ENCODE measurements at regions not wholly inside any gene's neighbourhood (a gene's known extent, or its start where the extent isn't known, plus 50 kb on each side); places are given as distances from the start of the nearest gene placed in this dataset.

DNA sequence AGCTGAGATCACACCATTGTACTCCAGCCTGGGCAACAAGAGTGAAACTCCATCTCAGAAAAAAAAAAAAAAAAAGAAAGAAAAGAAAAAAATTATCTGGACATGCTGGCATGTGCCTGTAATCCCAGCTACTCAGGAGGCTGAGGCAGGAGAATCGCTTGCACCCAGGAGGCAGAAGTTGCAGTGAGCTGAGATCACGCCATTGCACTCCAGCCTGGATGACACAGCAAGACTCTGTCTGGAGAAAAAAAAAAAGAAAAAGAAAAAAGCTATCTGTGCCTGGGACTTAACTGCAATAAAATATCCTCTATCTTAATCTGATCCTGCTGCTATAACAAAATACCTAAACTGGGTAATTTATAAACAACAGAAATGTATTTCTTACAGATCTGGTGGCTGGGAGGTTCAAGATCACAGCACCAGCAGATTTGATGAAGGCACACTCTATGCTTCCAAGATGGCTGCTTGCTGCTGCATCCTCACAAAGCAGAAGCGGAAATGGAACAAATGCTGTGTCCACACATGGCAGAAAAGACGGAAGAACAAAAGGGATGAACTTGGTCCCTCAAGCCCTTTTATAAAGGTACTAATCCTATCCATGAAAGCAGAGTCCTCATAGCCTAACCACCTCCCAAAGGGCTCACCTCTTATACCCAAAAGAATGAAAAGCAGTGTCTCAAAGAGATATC is 273.3 kb upstream of the JARID2 start:
- Mint-ChIP-seq H3K9me3 (peaks cover 9% of the 10 kb centered on the region), H3K4me1 (peaks cover 6% of the 10 kb centered on the region), H3K36me3 (peaks cover 2% of the 10 kb centered on the region), H3K27me3 (ENCODE audit: low read depth) (no peaks in the 10 kb centered on the region), H3K27ac (no peak overlapping the region), H3K4me3 (no peak overlapping the region)
- TF ChIP-seq, protein P1, sequence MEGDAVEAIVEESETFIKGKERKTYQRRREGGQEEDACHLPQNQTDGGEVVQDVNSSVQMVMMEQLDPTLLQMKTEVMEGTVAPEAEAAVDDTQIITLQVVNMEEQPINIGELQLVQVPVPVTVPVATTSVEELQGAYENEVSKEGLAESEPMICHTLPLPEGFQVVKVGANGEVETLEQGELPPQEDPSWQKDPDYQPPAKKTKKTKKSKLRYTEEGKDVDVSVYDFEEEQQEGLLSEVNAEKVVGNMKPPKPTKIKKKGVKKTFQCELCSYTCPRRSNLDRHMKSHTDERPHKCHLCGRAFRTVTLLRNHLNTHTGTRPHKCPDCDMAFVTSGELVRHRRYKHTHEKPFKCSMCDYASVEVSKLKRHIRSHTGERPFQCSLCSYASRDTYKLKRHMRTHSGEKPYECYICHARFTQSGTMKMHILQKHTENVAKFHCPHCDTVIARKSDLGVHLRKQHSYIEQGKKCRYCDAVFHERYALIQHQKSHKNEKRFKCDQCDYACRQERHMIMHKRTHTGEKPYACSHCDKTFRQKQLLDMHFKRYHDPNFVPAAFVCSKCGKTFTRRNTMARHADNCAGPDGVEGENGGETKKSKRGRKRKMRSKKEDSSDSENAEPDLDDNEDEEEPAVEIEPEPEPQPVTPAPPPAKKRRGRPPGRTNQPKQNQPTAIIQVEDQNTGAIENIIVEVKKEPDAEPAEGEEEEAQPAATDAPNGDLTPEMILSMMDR (IDR thresholded peaks at IDR 0.05; ENCODE audit: unreplicated experiment): no peak
- no peak for DNase-seq (ENCODE audit: low spot score in 2 of 2, unreplicated experiment in 2 of 2)

- H3K27me3 Mint-ChIP-seq (ENCODE audit: low read depth): no peaks in the 10 kb centered on the region
- TF ChIP-seq, protein P1 (IDR thresholded peaks at IDR 0.05; ENCODE audit: unreplicated experiment): no peak
- H3K4me1 Mint-ChIP-seq: peaks cover 4% of the 10 kb centered on the region
- no peak overlapping the region for H3K4me3 Mint-ChIP-seq
- peaks cover 4% of the 10 kb centered on the region for H3K9me3 Mint-ChIP-seq
- H3K36me3 Mint-ChIP-seq: peaks cover 2% of the 10 kb centered on the region
- DNase-seq (ENCODE audit: low spot score in 2 of 2, unreplicated experiment in 2 of 2): no peak
- no peak overlapping the region for H3K27ac Mint-ChIP-seq
These were observed 271.5 kb upstream of the JARID2 start for GRCh38 chr6:14974372-14974771.

DNA sequence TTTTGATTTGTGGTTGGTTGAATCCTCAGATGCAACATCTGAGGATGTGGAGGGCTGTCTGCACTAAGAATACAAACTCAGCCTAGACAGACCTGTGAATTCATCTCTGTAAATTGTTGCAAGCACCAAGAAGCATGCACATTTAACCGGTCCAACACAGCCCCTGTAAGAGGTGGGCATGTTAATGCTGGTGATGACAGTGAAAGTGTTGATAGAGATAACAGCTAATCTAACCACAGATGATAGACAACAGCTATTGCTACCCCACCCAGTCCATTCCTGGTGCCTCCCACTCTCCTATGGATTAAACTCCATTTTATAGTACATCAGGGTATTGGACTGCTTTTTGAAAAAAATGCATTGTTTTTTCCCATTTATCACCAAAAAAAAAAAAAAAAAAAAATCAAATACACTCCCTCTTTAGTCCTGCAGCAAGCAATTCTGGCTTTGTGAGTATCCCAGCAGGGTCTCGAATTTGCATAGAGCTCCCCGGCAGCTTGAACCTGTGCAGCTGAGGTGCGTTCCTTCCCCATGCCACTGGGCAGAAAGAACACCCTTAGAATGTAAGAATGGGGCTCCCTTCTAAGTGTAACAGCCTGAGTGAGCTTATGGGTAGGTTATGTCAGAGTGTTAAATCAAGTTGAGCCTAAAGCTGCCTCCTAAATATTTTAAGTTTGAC is 270.9 kb upstream of the JARID2 start:
- Mint-ChIP-seq H3K27ac (no peak overlapping the region), H3K27me3 (ENCODE audit: low read depth) (no peaks in the 10 kb centered on the region), H3K9me3 (peaks cover 3% of the 10 kb centered on the region), H3K36me3 (peaks cover 2% of the 10 kb centered on the region), H3K4me1 (peaks cover 4% of the 10 kb centered on the region), H3K4me3 (no peak overlapping the region)
- no peak for DNase-seq (ENCODE audit: low spot score in 2 of 2, unreplicated experiment in 2 of 2)
- TF ChIP-seq, protein P1 (IDR thresholded peaks at IDR 0.05; ENCODE audit: unreplicated experiment): no peak

- Mint-ChIP-seq H3K27me3 (ENCODE audit: low read depth) (no peaks in the 10 kb centered on the region), H3K36me3 (peaks cover 2% of the 10 kb centered on the region), H3K4me1 (peaks cover 4% of the 10 kb centered on the region), H3K9me3 (peaks cover 3% of the 10 kb centered on the region), H3K4me3 (no peak overlapping the region), H3K27ac (no peak overlapping the region)
- TF ChIP-seq, protein P1 (IDR thresholded peaks at IDR 0.05; ENCODE audit: unreplicated experiment): no peak
- no peak for DNase-seq (ENCODE audit: low spot score in 2 of 2, unreplicated experiment in 2 of 2)
These were observed 270.4 kb upstream of the JARID2 start for GRCh38 chr6:14975471-14975817.

GRCh38 chr6:14977747-14978382 is 268.0 kb upstream of the JARID2 start:
- Mint-ChIP-seq H3K36me3 (no peaks in the 10 kb centered on the region), H3K27me3 (ENCODE audit: low read depth) (no peaks in the 10 kb centered on the region), H3K4me3 (no peak overlapping the region), H3K27ac (no peak overlapping the region), H3K9me3 (no peaks in the 10 kb centered on the region), H3K4me1 (peaks cover 4% of the 10 kb centered on the region)
- no peak for DNase-seq (ENCODE audit: low spot score in 2 of 2, unreplicated experiment in 2 of 2)
- TF ChIP-seq, protein P1 (IDR thresholded peaks at IDR 0.05; ENCODE audit: unreplicated experiment): no peak
